KMS-11 (cell line): ENCODE measurements at regions not wholly inside any gene's neighbourhood (a gene's known extent, or its start where the extent isn't known, plus 50 kb on each side); places are given as distances from the start of the nearest gene placed in this dataset.

Source experiments
- H2AFZ ChIP-seq: fragments of 200-600 bp; sonication (generic); 2 replicates; pipeline ENCODE4 v1.6.1; 2016; ENCODE audit warnings: antibody characterized with exemption, mixed run types, low read depth
- H3K27ac ChIP-seq: fragments of 200-600 bp; sonication (generic); 2 replicates; pipeline ENCODE4 v1.6.1; 2016; ENCODE audit warnings: mild to moderate bottlenecking, mixed run types
- H3K27me3 ChIP-seq: fragments of 200-600 bp; sonication (generic); 2 replicates; pipeline ENCODE4 v1.6.1; 2017; ENCODE audit warnings: mild to moderate bottlenecking, low read depth, mixed run types, moderate library complexity; ENCODE audit not compliant: insufficient read depth
- H3K36me3 ChIP-seq: fragments of 200-600 bp; sonication (generic); 2 replicates; pipeline ENCODE4 v1.6.1; 2017; ENCODE audit warnings: mild to moderate bottlenecking, mixed run types; ENCODE audit not compliant: insufficient read depth
- H3K4me1 ChIP-seq: fragments of 200-600 bp; sonication (generic); 2 replicates; pipeline ENCODE4 v1.6.1; 2016; ENCODE audit warnings: mild to moderate bottlenecking, low read depth, mixed run types; ENCODE audit not compliant: poor library complexity, severe bottlenecking
- H3K4me2 ChIP-seq: fragments of 200-600 bp; sonication (generic); 2 replicates; pipeline ENCODE4 v1.7.0; 2016; ENCODE audit warnings: mild to moderate bottlenecking, mixed run types
- H3K4me3 ChIP-seq: fragments of 200-600 bp; sonication (generic); IDR thresholded peaks from 2 replicates; pipeline ENCODE4 v1.6.1; 2017; ENCODE audit warnings: low read depth, low read length, mixed read lengths; ENCODE audit not compliant: insufficient read depth
- H3K79me2 ChIP-seq: fragments of 200-600 bp; sonication (generic); 2 replicates; pipeline ENCODE4 v1.6.1; 2016; ENCODE audit warnings: low read depth, mixed run types; ENCODE audit not compliant: insufficient read depth
- H3K9ac ChIP-seq: fragments of 200-600 bp; sonication (generic); 2 replicates; pipeline ENCODE4 v1.6.1; 2016; ENCODE audit warnings: mild to moderate bottlenecking, mixed run types
- H4K20me1 ChIP-seq: fragments of 200-600 bp; sonication (generic); 2 replicates; pipeline ENCODE4 v1.6.1; 2016; ENCODE audit warnings: mild to moderate bottlenecking, mixed run types; ENCODE audit not compliant: insufficient read depth
- CTCF ChIP-seq: fragments of 200-600 bp; sonication (generic); conservative IDR thresholded peaks from 2 replicates; pipeline ENCODE4 v1.6.1; 2017; ENCODE audit warnings: low read depth, mild to moderate bottlenecking, antibody characterized with exemption, low read length, moderate library complexity, mixed read lengths

- Histone ChIP-seq H4K20me1 (no peaks in the 10 kb centered on the region), H3K27ac (no peak overlapping the region), H3K9ac (no peak overlapping the region), H3K4me1 (no peaks in the 10 kb centered on the region), H3K36me3 (no peaks in the 10 kb centered on the region), H3K4me2 (no peak overlapping the region), H3K79me2 (no peaks in the 10 kb centered on the region), H2AFZ (no peak overlapping the region), H3K4me3 (no peak overlapping the region), H3K27me3 (no peaks in the 10 kb centered on the region)
- no peak for TF ChIP-seq CTCF
Observed at GRCh38 chr7:113562801-113563200, 356.0 kb downstream of the PPP1R3A start.

GRCh38 chr7:113562242-113562641 lies 356.6 kb downstream of the PPP1R3A start:
- H4K20me1 ChIP-seq: no peaks in the 10 kb centered on the region
- H3K79me2 ChIP-seq: no peaks in the 10 kb centered on the region
- no peak overlapping the region for H2AFZ ChIP-seq
- no peak overlapping the region for H3K27ac ChIP-seq
- no peak overlapping the region for H3K4me3 ChIP-seq
- no peaks in the 10 kb centered on the region for H3K36me3 ChIP-seq
- TF ChIP-seq CTCF: no peak
- H3K9ac ChIP-seq: no peak overlapping the region
- H3K4me2 ChIP-seq: no peak overlapping the region
- no peaks in the 10 kb centered on the region for H3K4me1 ChIP-seq
- no peaks in the 10 kb centered on the region for H3K27me3 ChIP-seq

GRCh38 chr7:113561446-113561845 lies 357.4 kb downstream of the PPP1R3A start:
- Histone ChIP-seq H3K27me3 (no peaks in the 10 kb centered on the region), H4K20me1 (no peaks in the 10 kb centered on the region), H3K9ac (no peak overlapping the region), H2AFZ (no peak overlapping the region), H3K4me1 (no peaks in the 10 kb centered on the region), H3K4me3 (no peak overlapping the region), H3K36me3 (no peaks in the 10 kb centered on the region), H3K4me2 (no peak overlapping the region), H3K79me2 (no peaks in the 10 kb centered on the region), H3K27ac (no peak overlapping the region)
- no peak for TF ChIP-seq CTCF

GRCh38 chr7:113550966-113551365 lies 367.8 kb downstream of the PPP1R3A start:
- H3K27me3 ChIP-seq: no peaks in the 10 kb centered on the region
- no peaks in the 10 kb centered on the region for H3K4me1 ChIP-seq
- H4K20me1 ChIP-seq: no peaks in the 10 kb centered on the region
- H3K4me2 ChIP-seq: no peak overlapping the region
- H3K9ac ChIP-seq: no peak overlapping the region
- no peak overlapping the region for H2AFZ ChIP-seq
- TF ChIP-seq CTCF: no peak
- no peaks in the 10 kb centered on the region for H3K79me2 ChIP-seq
- no peak overlapping the region for H3K27ac ChIP-seq
- no peak overlapping the region for H3K4me3 ChIP-seq
- no peaks in the 10 kb centered on the region for H3K36me3 ChIP-seq

- Histone ChIP-seq H3K79me2 (no peaks in the 10 kb centered on the region), H3K4me2 (no peak overlapping the region), H4K20me1 (no peaks in the 10 kb centered on the region), H3K4me1 (no peaks in the 10 kb centered on the region), H3K9ac (no peak overlapping the region), H3K27ac (no peak overlapping the region), H2AFZ (no peak overlapping the region), H3K4me3 (no peak overlapping the region), H3K27me3 (no peaks in the 10 kb centered on the region), H3K36me3 (no peaks in the 10 kb centered on the region)
- no peak for TF ChIP-seq CTCF
Observed at GRCh38 chr7:113548561-113548960, 370.2 kb downstream of the PPP1R3A start.
